BLaER1 treated with 17β-estradiol and CSF1 and Interleukin-3, amounts not matched to agents 10 nM and 100 nM (cell line): ENCODE measurements at regions not wholly inside any gene's neighbourhood (a gene's known extent, or its start where the extent isn't known, plus 50 kb on each side); places are given as distances from the start of the nearest gene placed in this dataset.
A peak's percentile ranks its signal among the peaks of the same experiment; 100 is the strongest.

Source experiments
- H3K27ac ChIP-seq, 11 experiments: shearing (Covaris generic); formaldehyde crosslinking; 2 replicates each; pipeline ENCODE4 v1.8.1; 2022
- H3K27me3 ChIP-seq, 11 experiments: shearing (Covaris generic); formaldehyde crosslinking; 2 replicates each; pipeline ENCODE4 v1.8.1; 2022
- H3K36me3 ChIP-seq, 11 experiments: shearing (Covaris generic); formaldehyde crosslinking; 2 replicates each; pipeline ENCODE4 v1.8.1; 2022
- H3K4me1 ChIP-seq, 10 experiments: shearing (Covaris generic); formaldehyde crosslinking; 2 replicates each; pipeline ENCODE4 v1.8.1; 2022
- H3K4me2 ChIP-seq, 11 experiments: shearing (Covaris generic); formaldehyde crosslinking; 2 replicates each; pipeline ENCODE4 v1.8.1; 2022
- H3K4me3 ChIP-seq, 10 experiments: shearing (Covaris generic); formaldehyde crosslinking; 2 replicates each; pipeline ENCODE4 v1.8.1; 2022
- H3K9ac ChIP-seq, 11 experiments: shearing (Covaris generic); formaldehyde crosslinking; 2 replicates each; pipeline ENCODE4 v1.8.1; 2022
- H3K9me3 ChIP-seq, 11 experiments: shearing (Covaris generic); formaldehyde crosslinking; replicated peaks in 1 of 11; 2 replicates each; pipeline ENCODE4 v1.8.1; 2022
- H4K20me1 ChIP-seq, 11 experiments: shearing (Covaris generic); formaldehyde crosslinking; 2 replicates each; pipeline ENCODE4 v1.8.1; 2022
- Cebpa-rat ChIP-seq, 11 experiments: shearing (Covaris generic); IDR thresholded peaks; 2 replicates each; pipeline ENCODE4 v1.8.1; 2022

- Histone ChIP-seq H3K4me1 (peaks cover 0 to 10% (median 0%) of the 10 kb centered on the region in 10 experiments; a peak in 7 of 20 replicates), H3K27ac (no peak overlapping the region), H3K4me3 (no peak overlapping the region), H3K9ac (no peak overlapping the region), H3K36me3 (no peaks in the 10 kb centered on the region), H4K20me1 (no peaks in the 10 kb centered on the region), H3K27me3 (no peaks in the 10 kb centered on the region), H3K9me3 (no peaks in the 10 kb centered on the region), H3K4me2 (no peak overlapping the region)
- TF ChIP-seq Cebpa-rat (IDR thresholded peaks at IDR 0.05), result no peak
Measured at GRCh38 chr17:13395862-13396261, 205.9 kb downstream of the HS3ST3A1 start.

GRCh38 chr17:13395346-13395745, 206.4 kb downstream of the HS3ST3A1 start:
- H3K4me1 ChIP-seq, result peaks cover 0 to 5% (median 0%) of the 10 kb centered on the region in 10 experiments; a peak in 6 of 20 replicates
- no peak overlapping the region for H3K4me2 ChIP-seq
- H3K9me3 ChIP-seq, result no peaks in the 10 kb centered on the region
- no peaks in the 10 kb centered on the region for H4K20me1 ChIP-seq
- H3K9ac ChIP-seq, result no peak overlapping the region
- H3K27ac ChIP-seq, result no peak overlapping the region
- H3K4me3 ChIP-seq, result no peak overlapping the region
- H3K27me3 ChIP-seq, result no peaks in the 10 kb centered on the region
- no peak for TF ChIP-seq Cebpa-rat (IDR thresholded peaks at IDR 0.05)
- H3K36me3 ChIP-seq, result no peaks in the 10 kb centered on the region

- Histone ChIP-seq H3K9ac (no peak overlapping the region), H3K4me1 (no peaks in the 10 kb centered on the region), H3K27me3 (no peaks in the 10 kb centered on the region), H4K20me1 (no peaks in the 10 kb centered on the region), H3K4me2 (no peak overlapping the region), H3K36me3 (no peaks in the 10 kb centered on the region), H3K9me3 (no peaks in the 10 kb centered on the region), H3K27ac (no peak overlapping the region), H3K4me3 (no peak overlapping the region)
- TF ChIP-seq Cebpa-rat (IDR thresholded peaks at IDR 0.05), result no peak
Measured at GRCh38 chr17:13393841-13394710, 207.7 kb downstream of the HS3ST3A1 start.

GRCh38 chr17:13387952-13388351, 213.8 kb downstream of the HS3ST3A1 start:
- H3K4me3 ChIP-seq, result no peak overlapping the region
- H3K27ac ChIP-seq, result no peak overlapping the region
- H3K4me2 ChIP-seq, result no peak overlapping the region
- TF ChIP-seq Cebpa-rat (IDR thresholded peaks at IDR 0.05), result no peak
- no peaks in the 10 kb centered on the region for H4K20me1 ChIP-seq
- H3K9me3 ChIP-seq, result peaks cover 0 to 5% (median 0%) of the 10 kb centered on the region in 11 experiments; a peak in 3 of 22 replicates
- peaks cover 11 to 15% (median 12%) of the 10 kb centered on the region in 10 experiments for H3K4me1 ChIP-seq
- H3K36me3 ChIP-seq, result no peaks in the 10 kb centered on the region
- H3K27me3 ChIP-seq, result no peaks in the 10 kb centered on the region
- no peak overlapping the region for H3K9ac ChIP-seq

- Histone ChIP-seq H3K27ac (no peak overlapping the region), H4K20me1 (no peaks in the 10 kb centered on the region), H3K4me3 (no peak overlapping the region), H3K9me3 (peaks cover 0 to 5% (median 0%) of the 10 kb centered on the region in 11 experiments; a peak in 4 of 22 replicates), H3K9ac (no peak overlapping the region), H3K36me3 (no peaks in the 10 kb centered on the region), H3K27me3 (no peaks in the 10 kb centered on the region), H3K4me1 (peaks cover 11 to 15% (median 12%) of the 10 kb centered on the region in 10 experiments), H3K4me2 (no peak overlapping the region)
- no peak for TF ChIP-seq Cebpa-rat (IDR thresholded peaks at IDR 0.05)
Measured at GRCh38 chr17:13387236-13387635, 214.5 kb downstream of the HS3ST3A1 start.

GRCh38 chr17:13385481-13385911, 216.2 kb downstream of the HS3ST3A1 start:
- Histone ChIP-seq H3K27ac (peak overlapping the region in 1 of 11 experiments; percentile 46; a peak in 2 of 22 replicates), H3K4me3 (no peak overlapping the region), H3K4me1 (peaks cover 12 to 20% (median 17%) of the 10 kb centered on the region in 10 experiments), H3K27me3 (no peaks in the 10 kb centered on the region), H4K20me1 (no peaks in the 10 kb centered on the region), H3K4me2 (peak overlapping the region; percentile 35 to 75 (median 54); a peak in 21 of 22 replicates), H3K36me3 (no peaks in the 10 kb centered on the region), H3K9ac (0 out of 22 replicates have a peak overlapping the region, but pooled peaks of 1 of the 11 experiments have one; percentile 22), H3K9me3 (peaks cover 0 to 11% (median 0%) of the 10 kb centered on the region in 11 experiments; a peak in 4 of 22 replicates)
- no peak for TF ChIP-seq Cebpa-rat (IDR thresholded peaks at IDR 0.05)

GRCh38 chr17:13384626-13385025, 217.1 kb downstream of the HS3ST3A1 start:
- TF ChIP-seq Cebpa-rat (IDR thresholded peaks at IDR 0.05), result no peak
- no peaks in the 10 kb centered on the region for H3K27me3 ChIP-seq
- H3K4me3 ChIP-seq, result no peak overlapping the region
- H3K4me1 ChIP-seq, result peaks cover 20 to 29% (median 25%) of the 10 kb centered on the region in 10 experiments
- H3K27ac ChIP-seq, result no peak overlapping the region
- H3K9me3 ChIP-seq, result peaks cover 0 to 11% (median 0%) of the 10 kb centered on the region in 11 experiments; a peak in 4 of 22 replicates
- no peaks in the 10 kb centered on the region for H4K20me1 ChIP-seq
- peak overlapping the region in 8 of 11 experiments; percentile 35 to 75 (median 56); a peak in 11 of 22 replicates for H3K4me2 ChIP-seq
- no peaks in the 10 kb centered on the region for H3K36me3 ChIP-seq
- no peak overlapping the region for H3K9ac ChIP-seq

GRCh38 chr17:13378361-13378760, 223.4 kb downstream of the HS3ST3A1 start:
- H3K9me3 ChIP-seq, result peaks cover 0 to 7% (median 0%) of the 10 kb centered on the region in 11 experiments; a peak in 3 of 22 replicates
- no peaks in the 10 kb centered on the region for H3K36me3 ChIP-seq
- no peak overlapping the region for H3K27ac ChIP-seq
- H3K4me3 ChIP-seq, result no peak overlapping the region
- H3K27me3 ChIP-seq, result peaks cover 0 to 6% (median 0%) of the 10 kb centered on the region in 11 experiments; a peak in 1 of 22 replicates
- no peaks in the 10 kb centered on the region for H4K20me1 ChIP-seq
- peak overlapping the region in 2 of 11 experiments; percentile 3 to 47; a peak in 2 of 22 replicates for H3K4me2 ChIP-seq
- no peak for TF ChIP-seq Cebpa-rat (IDR thresholded peaks at IDR 0.05)
- H3K4me1 ChIP-seq, result peaks cover 17 to 27% (median 21%) of the 10 kb centered on the region in 10 experiments
- no peak overlapping the region for H3K9ac ChIP-seq
